ENCODE measurements at regions not wholly inside any gene's neighbourhood (a gene's known extent, or its start where the extent isn't known, plus 50 kb on each side); places are given as distances from the start of the nearest gene placed in this dataset.
"Not testable (repeated sequence)": the region's sequence is repeated elsewhere in the genome, so short reads cannot be mapped to it uniquely, and the experiment has no call there.

GRCh38 chr6:169917153-169917552, 165.7 kb downstream of the ERMARD start:
- H3K36me3 Mint-ChIP-seq (ENCODE audit: insufficient read depth) = peaks cover 2% of the 10 kb centered on the region
- DNase-seq (ENCODE audit: low spot score in 2 of 2) (no peak), ATAC-seq (replicated peaks; ENCODE audit: extremely low read depth, poor library complexity, severe bottlenecking) (no peak)
- peaks cover 8% of the 10 kb centered on the region for H3K4me1 Mint-ChIP-seq
- H3K27ac Mint-ChIP-seq (ENCODE audit: low read depth) = no peak overlapping the region
- H3K9me3 Mint-ChIP-seq = no peaks in the 10 kb centered on the region
- no peaks in the 10 kb centered on the region for H3K27me3 Mint-ChIP-seq
- H3K4me3 Mint-ChIP-seq = no peak overlapping the region

- H3K4me1 Mint-ChIP-seq = peaks cover 8% of the 10 kb centered on the region
- no peak overlapping the region for H3K27ac Mint-ChIP-seq (ENCODE audit: low read depth)
- peaks cover 2% of the 10 kb centered on the region for H3K36me3 Mint-ChIP-seq (ENCODE audit: insufficient read depth)
- DNase-seq (ENCODE audit: low spot score in 2 of 2) = no peak
- ATAC-seq (replicated peaks; ENCODE audit: extremely low read depth, poor library complexity, severe bottlenecking) = no peak
- H3K4me3 Mint-ChIP-seq = no peak overlapping the region
- H3K27me3 Mint-ChIP-seq = no peaks in the 10 kb centered on the region
- H3K9me3 Mint-ChIP-seq = no peaks in the 10 kb centered on the region
Measured at GRCh38 chr6:169915769-169916550, 164.5 kb downstream of the ERMARD start.

GRCh38 chr6:169913745-169914144, 162.3 kb downstream of the ERMARD start:
- ATAC-seq (replicated peaks; ENCODE audit: extremely low read depth, poor library complexity, severe bottlenecking); DNase-seq (ENCODE audit: low spot score in 2 of 2); H3K27ac Mint-ChIP-seq (ENCODE audit: low read depth); H3K4me3 Mint-ChIP-seq; H3K4me1 Mint-ChIP-seq; H3K27me3 Mint-ChIP-seq; H3K36me3 Mint-ChIP-seq (ENCODE audit: insufficient read depth); H3K9me3 Mint-ChIP-seq: not testable (repeated sequence)

DNA sequence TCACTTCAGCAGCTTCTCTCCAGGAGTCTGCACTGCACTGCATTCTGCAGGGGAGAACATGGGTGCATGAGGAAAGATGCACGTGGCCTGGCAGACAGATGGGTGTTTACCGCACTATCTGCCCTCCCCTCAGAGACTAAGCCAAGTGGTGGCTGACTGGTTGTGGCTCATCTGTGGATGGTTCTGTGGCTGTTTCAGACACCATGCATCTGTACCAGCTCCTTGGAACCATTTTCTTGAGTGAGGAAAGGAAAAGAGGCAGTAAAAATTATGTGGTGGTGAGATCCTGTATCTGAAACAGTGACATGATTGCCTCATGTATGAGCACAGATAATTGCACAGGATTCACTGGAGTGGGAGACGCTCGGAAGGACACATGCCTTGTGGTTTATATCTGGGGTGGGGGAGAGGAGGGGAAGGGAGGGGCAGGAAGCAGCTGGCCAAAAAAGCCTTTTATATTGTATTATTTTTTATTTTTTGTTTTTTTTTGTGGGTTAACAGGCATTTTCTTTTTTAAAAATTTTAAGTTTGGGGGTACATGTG, 161.7 kb downstream of the ERMARD start:
- no peak overlapping the region for H3K4me3 Mint-ChIP-seq
- ATAC-seq (replicated peaks; ENCODE audit: extremely low read depth, poor library complexity, severe bottlenecking) = no peak
- H3K27ac Mint-ChIP-seq (ENCODE audit: low read depth) = no peak overlapping the region
- no peaks in the 10 kb centered on the region for H3K36me3 Mint-ChIP-seq (ENCODE audit: insufficient read depth)
- peaks cover 8% of the 10 kb centered on the region for H3K4me1 Mint-ChIP-seq
- no peaks in the 10 kb centered on the region for H3K27me3 Mint-ChIP-seq
- DNase-seq (ENCODE audit: low spot score in 2 of 2) = no peak
- H3K9me3 Mint-ChIP-seq = no peaks in the 10 kb centered on the region

DNA sequence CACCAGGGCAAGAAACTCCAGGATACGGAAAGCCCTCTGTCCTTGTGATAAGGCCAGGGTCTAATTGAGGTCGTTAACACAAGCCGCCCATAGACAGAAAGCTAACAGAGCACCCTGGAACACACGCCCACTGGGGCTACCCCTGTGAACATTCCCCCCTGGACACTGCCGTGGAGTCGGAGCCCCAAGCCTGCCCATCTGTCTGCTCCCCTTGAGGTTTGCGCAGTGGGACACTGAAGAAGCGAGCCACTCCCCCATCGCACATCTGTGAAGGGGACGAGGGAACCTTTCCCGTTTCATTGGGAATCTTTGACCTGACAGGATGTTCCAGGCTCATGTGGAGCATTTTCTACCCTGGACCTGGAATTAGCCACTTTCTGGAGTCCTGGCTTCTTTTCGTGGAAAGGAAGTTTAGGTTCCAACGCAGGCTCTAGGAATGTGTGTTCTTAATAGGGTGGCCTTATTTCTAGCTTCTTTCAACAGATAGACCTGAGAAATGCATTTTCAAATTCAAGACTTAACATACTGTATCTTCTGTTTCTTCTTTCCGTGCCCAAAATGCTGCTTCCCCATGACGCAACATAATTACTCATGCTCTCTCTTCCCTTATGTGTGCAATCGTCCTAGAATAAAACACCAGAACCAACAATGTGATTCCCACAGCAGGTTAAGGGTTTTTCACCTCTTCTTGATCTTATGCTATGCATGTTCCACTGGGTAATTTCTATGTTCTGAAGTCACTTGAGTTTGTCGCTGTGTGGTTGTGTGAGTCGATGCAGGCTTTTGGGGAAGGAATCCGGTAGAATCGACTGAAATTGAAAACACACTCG, 161.1 kb downstream of the ERMARD start:
- peaks cover 7% of the 10 kb centered on the region for H3K27me3 Mint-ChIP-seq
- ATAC-seq (replicated peaks; ENCODE audit: extremely low read depth, poor library complexity, severe bottlenecking) (no peak), DNase-seq (ENCODE audit: low spot score in 2 of 2) (no peak)
- no peak overlapping the region for H3K4me3 Mint-ChIP-seq
- no peak overlapping the region for H3K27ac Mint-ChIP-seq (ENCODE audit: low read depth)
- peaks cover 8% of the 10 kb centered on the region for H3K4me1 Mint-ChIP-seq
- no peaks in the 10 kb centered on the region for H3K9me3 Mint-ChIP-seq
- no peaks in the 10 kb centered on the region for H3K36me3 Mint-ChIP-seq (ENCODE audit: insufficient read depth)

- Mint-ChIP-seq H3K4me1 (peaks cover 8% of the 10 kb centered on the region), H3K27ac (ENCODE audit: low read depth) (no peak overlapping the region), H3K27me3 (peaks cover 10% of the 10 kb centered on the region), H3K9me3 (no peaks in the 10 kb centered on the region), H3K36me3 (ENCODE audit: insufficient read depth) (no peaks in the 10 kb centered on the region), H3K4me3 (no peak overlapping the region)
- no peak for ATAC-seq (replicated peaks; ENCODE audit: extremely low read depth, poor library complexity, severe bottlenecking)
- no peak for DNase-seq (ENCODE audit: low spot score in 2 of 2)
Measured at GRCh38 chr6:169911264-169912263, 160.1 kb downstream of the ERMARD start.

DNA sequence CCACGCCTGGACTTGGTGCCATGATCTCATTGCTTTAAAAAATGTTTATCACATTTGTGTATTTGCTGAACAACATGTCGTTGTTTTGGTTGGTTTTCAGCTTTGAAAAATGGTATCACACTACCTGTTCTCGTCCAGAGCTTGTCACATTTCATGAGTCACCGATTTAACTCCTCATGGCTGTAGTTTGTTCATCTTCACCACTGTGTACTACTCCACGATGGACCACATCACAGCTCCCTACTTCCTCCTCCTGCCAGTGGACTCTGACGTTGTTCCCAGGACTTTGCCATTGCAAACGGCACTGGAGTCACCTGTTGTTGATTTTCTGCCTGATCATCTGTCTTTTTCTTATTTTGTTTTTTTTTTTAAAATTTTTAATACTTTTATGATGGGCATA, 157.7 kb downstream of the ERMARD start:
- ATAC-seq (replicated peaks; ENCODE audit: extremely low read depth, poor library complexity, severe bottlenecking) (no peak), DNase-seq (ENCODE audit: low spot score in 2 of 2) (no peak)
- Mint-ChIP-seq H3K27ac (ENCODE audit: low read depth) (no peak overlapping the region), H3K4me1 (peaks cover 8% of the 10 kb centered on the region), H3K27me3 (peaks cover 16% of the 10 kb centered on the region), H3K9me3 (no peaks in the 10 kb centered on the region), H3K36me3 (ENCODE audit: insufficient read depth) (no peaks in the 10 kb centered on the region), H3K4me3 (no peak overlapping the region)

DNA sequence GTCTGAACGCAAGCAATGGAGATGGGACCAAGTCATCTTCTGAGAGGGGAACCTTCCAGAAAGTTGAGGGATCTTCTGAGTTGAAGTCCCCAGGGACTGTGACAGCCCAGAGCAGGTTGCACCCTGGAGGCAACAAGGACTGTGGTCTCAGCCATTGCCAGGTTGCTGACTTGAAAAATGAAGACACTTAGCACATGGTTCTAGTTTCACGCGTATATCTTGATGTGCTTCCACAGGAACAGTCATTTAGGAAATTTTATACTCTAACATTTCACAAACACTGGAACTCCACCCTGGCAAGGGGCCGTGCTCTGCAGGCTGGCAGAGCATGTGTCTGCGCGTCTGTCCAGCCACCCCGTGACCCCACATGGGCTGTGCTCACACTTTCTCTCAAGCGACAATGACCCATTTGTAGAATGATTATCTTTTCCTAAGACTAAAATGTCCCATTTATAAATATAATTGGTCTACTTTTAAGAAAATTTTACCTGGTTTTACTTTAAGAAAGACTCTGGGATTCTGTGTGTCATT, 157.0 kb downstream of the ERMARD start:
- H3K27ac Mint-ChIP-seq (ENCODE audit: low read depth) = no peak overlapping the region

DNA sequence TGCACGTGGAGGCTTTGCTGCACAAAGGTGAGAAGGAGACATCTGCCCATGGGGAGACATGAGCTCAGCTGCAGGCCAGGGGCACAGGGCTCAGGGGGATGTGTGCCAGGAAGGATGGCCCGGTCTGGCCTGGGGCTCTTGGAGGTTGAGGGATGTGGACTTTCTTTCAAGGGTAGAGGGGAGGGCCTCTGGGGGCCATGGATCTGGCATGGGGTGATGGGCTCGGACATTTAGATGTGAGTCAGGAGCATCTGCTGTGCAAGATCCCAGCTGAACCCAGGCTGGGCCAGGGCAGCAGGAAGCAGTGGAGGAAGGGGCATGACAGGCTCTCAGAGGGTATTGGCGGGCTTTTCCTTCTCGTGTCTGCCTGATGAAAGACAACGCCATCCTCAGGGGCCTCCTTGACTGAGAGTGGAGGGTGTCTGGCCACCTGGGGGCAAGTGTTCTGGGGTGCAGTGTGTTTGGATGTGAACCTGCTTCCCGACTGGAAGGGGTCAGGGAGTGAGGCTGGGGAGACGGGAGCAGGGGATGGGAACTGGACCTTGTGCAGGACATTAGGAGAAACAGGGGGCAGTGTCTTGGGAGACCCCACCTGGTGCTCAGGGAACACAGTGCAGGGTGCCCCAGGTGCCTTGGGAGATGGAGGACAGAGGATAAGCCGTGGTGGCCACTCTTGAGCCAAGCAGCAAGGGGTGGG, 156.1 kb downstream of the ERMARD start:
- H3K4me3 Mint-ChIP-seq = no peak overlapping the region
- no peak overlapping the region for H3K27ac Mint-ChIP-seq (ENCODE audit: low read depth)
- peaks cover 16% of the 10 kb centered on the region for H3K27me3 Mint-ChIP-seq
- peaks cover under 1% of the 10 kb centered on the region for H3K4me1 Mint-ChIP-seq
- no peaks in the 10 kb centered on the region for H3K9me3 Mint-ChIP-seq
- no peaks in the 10 kb centered on the region for H3K36me3 Mint-ChIP-seq (ENCODE audit: insufficient read depth)
- DNase-seq (ENCODE audit: low spot score in 2 of 2) (no peak), ATAC-seq (replicated peaks; ENCODE audit: extremely low read depth, poor library complexity, severe bottlenecking) (no peak)

More for the DNA sequence above, 157.0 kb downstream of the ERMARD start:
- Mint-ChIP-seq H3K9me3 (no peaks in the 10 kb centered on the region), H3K27me3 (peaks cover 16% of the 10 kb centered on the region), H3K36me3 (ENCODE audit: insufficient read depth) (no peaks in the 10 kb centered on the region), H3K4me1 (peaks cover 8% of the 10 kb centered on the region), H3K4me3 (no peak overlapping the region)
- DNase-seq (ENCODE audit: low spot score in 2 of 2) (no peak), ATAC-seq (replicated peaks; ENCODE audit: extremely low read depth, poor library complexity, severe bottlenecking) (no peak)

- Mint-ChIP-seq H3K27ac (ENCODE audit: low read depth) (no peak overlapping the region), H3K27me3 (peaks cover 16% of the 10 kb centered on the region), H3K9me3 (no peaks in the 10 kb centered on the region), H3K4me3 (no peak overlapping the region), H3K4me1 (no peaks in the 10 kb centered on the region), H3K36me3 (ENCODE audit: insufficient read depth) (no peaks in the 10 kb centered on the region)
- no peak for DNase-seq (ENCODE audit: low spot score in 2 of 2)
- ATAC-seq (replicated peaks; ENCODE audit: extremely low read depth, poor library complexity, severe bottlenecking) = no peak
Measured at GRCh38 chr6:169906688-169907418, 155.4 kb downstream of the ERMARD start.
